Tibial nerve (tissue), 3 donors: ENCODE measurements at regions not wholly inside any gene's neighbourhood (a gene's known extent, or its start where the extent isn't known, plus 50 kb on each side); places are given as distances from the start of the nearest gene placed in this dataset.

Experiments used
- POLR2A ChIP-seq, 2 donors: fragments of 450-650 bp; IDR thresholded peaks; one replicate each; pipeline ENCODE4 v1.6.1; 2017; ENCODE audit warnings: antibody characterized with exemption in 2 of 2, mild to moderate bottlenecking in 2 of 2, moderate library complexity in 2 of 2
- TF ChIP-seq, protein P1 (sequence below), 5 experiments: fragments of 200-600 bp in 3 of 5; fragments of 450-650 bp in 2 of 5; sonication (generic) in 3 of 5; IDR thresholded peaks; one replicate each; pipeline ENCODE4 v1.5.1; 2016 to 2019; ENCODE audit warnings: antibody characterized with exemption in 5 of 5, mild to moderate bottlenecking in 3 of 5, moderate library complexity in 2 of 5

GRCh38 chr14:65186951-65187350 is 84.6 kb upstream of the MAX start:
- TF ChIP-seq, protein P1, sequence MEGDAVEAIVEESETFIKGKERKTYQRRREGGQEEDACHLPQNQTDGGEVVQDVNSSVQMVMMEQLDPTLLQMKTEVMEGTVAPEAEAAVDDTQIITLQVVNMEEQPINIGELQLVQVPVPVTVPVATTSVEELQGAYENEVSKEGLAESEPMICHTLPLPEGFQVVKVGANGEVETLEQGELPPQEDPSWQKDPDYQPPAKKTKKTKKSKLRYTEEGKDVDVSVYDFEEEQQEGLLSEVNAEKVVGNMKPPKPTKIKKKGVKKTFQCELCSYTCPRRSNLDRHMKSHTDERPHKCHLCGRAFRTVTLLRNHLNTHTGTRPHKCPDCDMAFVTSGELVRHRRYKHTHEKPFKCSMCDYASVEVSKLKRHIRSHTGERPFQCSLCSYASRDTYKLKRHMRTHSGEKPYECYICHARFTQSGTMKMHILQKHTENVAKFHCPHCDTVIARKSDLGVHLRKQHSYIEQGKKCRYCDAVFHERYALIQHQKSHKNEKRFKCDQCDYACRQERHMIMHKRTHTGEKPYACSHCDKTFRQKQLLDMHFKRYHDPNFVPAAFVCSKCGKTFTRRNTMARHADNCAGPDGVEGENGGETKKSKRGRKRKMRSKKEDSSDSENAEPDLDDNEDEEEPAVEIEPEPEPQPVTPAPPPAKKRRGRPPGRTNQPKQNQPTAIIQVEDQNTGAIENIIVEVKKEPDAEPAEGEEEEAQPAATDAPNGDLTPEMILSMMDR (IDR thresholded peaks at IDR 0.05), result no peak
- TF ChIP-seq POLR2A (IDR thresholded peaks at IDR 0.05), result no peak
